Left lung (tissue), 4 donors: ENCODE measurements at regions not wholly inside any gene's neighbourhood (a gene's known extent, or its start where the extent isn't known, plus 50 kb on each side); places are given as distances from the start of the nearest gene placed in this dataset.
"Not testable (repeated sequence)": the region's sequence is repeated elsewhere in the genome, so short reads cannot be mapped to it uniquely, and the experiment has no call there.

Experiments
- ATAC-seq: fragments of 200-7000 bp; cut with Tn5 transposase; one replicate; pipeline ENCODE4 v1.9.1; 2020; ENCODE audit warnings: moderate library complexity
- DNase-seq, 4 donors: peaks; one replicate each; pipeline ENCODE4 v3.0.0-alpha.2; 2013 to 2020
- H3K27ac ChIP-seq, 2 donors: fragments of 200-600 bp; sonication (generic) in 1 of 2; one replicate each; pipeline versions ENCODE4 v1.5.0 to v1.8.0; 2020 to 2021
- H3K27me3 ChIP-seq, 2 donors: fragments of 200-600 bp; sonication (generic) in 1 of 2; one replicate each; pipeline versions ENCODE4 v1.5.0 to v1.8.0; 2020 to 2021
- H3K36me3 ChIP-seq, 2 donors: fragments of 200-600 bp; sonication (generic) in 1 of 2; one replicate each; pipeline versions ENCODE4 v1.5.0 to v1.8.0; 2020 to 2021
- H3K4me1 ChIP-seq, 2 donors: fragments of 200-600 bp; one replicate each; pipeline ENCODE4 v1.8.0; 2021
- H3K4me3 ChIP-seq, 2 donors: fragments of 200-600 bp; sonication (generic) in 1 of 2; one replicate each; pipeline versions ENCODE4 v1.5.0 to v1.8.0; 2020 to 2021; ENCODE audit warnings: mild to moderate bottlenecking in 1 of 2
- H3K9me3 ChIP-seq, 2 donors: fragments of 200-600 bp; sonication (generic) in 1 of 2; one replicate each; pipeline versions ENCODE4 v1.5.0 to v1.8.0; 2020 to 2021
- intact Hi-C, 2 donors: fragments of 100-400 bp; cut with DNase I; formaldehyde crosslinking; loops; one replicate each; pipeline versions ENCODE4 v1.11.2 to v1.14.2; 2022
- TF ChIP-seq, protein P1 (sequence below), 2 donors: fragments of 200-600 bp; sonication (generic) in 1 of 2; IDR thresholded peaks; one replicate each; pipeline versions ENCODE4 v1.5.0 to v1.8.0; 2021; ENCODE audit warnings: antibody characterized with exemption in 2 of 2
- donor health status: DM: no; HTN: yes; CAD: no.
- donor health status: DM: no; HTN: no; CAD: no.

DNA sequence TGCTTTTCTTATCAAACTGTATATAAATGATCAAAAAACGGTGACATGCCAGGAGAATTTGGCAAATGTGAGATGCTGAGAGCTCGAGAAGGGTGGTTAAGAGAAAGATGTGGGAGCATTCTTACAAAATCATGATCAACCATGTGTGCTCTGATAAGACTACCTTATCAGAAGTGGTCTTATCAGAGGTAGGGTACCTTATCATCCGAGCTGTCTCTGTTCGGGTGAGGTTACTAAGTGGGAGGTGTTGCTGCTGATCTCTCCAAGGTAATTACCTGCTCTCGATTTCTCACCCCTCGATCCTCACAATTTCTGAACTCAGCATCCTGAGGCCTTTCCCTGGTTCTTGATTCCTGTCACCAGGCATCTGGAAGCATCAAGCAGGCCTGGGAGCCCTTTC is 813.0 kb upstream of the ID2 start:
- Histone ChIP-seq H3K4me1 (peaks cover 0 to 18% of the 10 kb centered on the region in 2 donors), H3K9me3 (no peaks in the 10 kb centered on the region), H3K27me3 (no peaks in the 10 kb centered on the region), H3K4me3 (no peak overlapping the region), H3K36me3 (no peaks in the 10 kb centered on the region), H3K27ac (no peak overlapping the region)
- DNase-seq, result no peak
- ATAC-seq, result no peak
- intact Hi-C loops, result no loop called here
- TF ChIP-seq, protein P1, sequence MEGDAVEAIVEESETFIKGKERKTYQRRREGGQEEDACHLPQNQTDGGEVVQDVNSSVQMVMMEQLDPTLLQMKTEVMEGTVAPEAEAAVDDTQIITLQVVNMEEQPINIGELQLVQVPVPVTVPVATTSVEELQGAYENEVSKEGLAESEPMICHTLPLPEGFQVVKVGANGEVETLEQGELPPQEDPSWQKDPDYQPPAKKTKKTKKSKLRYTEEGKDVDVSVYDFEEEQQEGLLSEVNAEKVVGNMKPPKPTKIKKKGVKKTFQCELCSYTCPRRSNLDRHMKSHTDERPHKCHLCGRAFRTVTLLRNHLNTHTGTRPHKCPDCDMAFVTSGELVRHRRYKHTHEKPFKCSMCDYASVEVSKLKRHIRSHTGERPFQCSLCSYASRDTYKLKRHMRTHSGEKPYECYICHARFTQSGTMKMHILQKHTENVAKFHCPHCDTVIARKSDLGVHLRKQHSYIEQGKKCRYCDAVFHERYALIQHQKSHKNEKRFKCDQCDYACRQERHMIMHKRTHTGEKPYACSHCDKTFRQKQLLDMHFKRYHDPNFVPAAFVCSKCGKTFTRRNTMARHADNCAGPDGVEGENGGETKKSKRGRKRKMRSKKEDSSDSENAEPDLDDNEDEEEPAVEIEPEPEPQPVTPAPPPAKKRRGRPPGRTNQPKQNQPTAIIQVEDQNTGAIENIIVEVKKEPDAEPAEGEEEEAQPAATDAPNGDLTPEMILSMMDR (IDR thresholded peaks at IDR 0.05), result no peak

DNA sequence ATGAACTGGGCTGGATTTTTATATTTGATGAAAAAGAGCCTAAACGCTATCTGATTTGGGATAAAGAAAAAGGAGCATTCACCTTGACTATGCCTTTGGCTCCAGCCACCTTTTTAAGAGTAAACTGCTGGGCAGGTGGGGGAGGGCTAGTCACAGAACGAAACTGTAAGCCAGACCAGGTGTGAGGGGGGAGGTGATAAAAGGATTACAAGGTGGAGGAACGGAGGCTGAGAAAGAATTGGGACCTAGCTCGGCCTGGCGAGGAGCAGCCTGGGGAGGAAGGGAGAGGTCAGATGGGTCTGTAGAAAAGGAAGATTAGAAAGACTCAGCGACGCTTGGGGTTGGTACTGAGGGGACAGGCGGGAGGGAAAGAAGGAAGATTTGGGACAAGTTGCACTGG is 805.4 kb upstream of the ID2 start:
- H3K36me3 ChIP-seq, H3K27me3 ChIP-seq, H3K4me3 ChIP-seq, intact Hi-C loops, ATAC-seq, H3K4me1 ChIP-seq, H3K9me3 ChIP-seq, H3K27ac ChIP-seq, DNase-seq: not testable (repeated sequence)

DNA sequence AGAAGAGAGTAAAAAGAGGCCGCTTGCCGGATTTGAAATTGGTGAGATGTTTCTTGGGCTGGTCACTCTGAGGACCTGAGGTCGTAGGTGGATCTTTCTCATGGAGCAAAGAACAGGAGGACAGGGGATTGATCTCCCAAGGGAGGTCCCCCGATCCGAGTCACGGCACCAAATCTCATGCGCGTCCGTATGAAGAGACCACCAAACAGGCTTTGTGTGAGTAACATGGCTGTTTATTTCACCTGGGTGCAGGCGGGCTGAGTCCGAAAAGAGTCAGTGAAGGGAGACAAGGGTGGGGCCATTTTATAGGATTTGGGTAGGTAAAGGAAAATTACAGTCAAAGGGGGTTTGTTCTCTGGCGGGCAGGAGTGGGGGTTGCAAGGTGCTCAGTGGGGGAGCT is 803.6 kb upstream of the ID2 start:
- H3K27me3 ChIP-seq, H3K9me3 ChIP-seq, H3K4me3 ChIP-seq, DNase-seq, ATAC-seq, intact Hi-C loops, H3K36me3 ChIP-seq, H3K4me1 ChIP-seq, H3K27ac ChIP-seq: not testable (repeated sequence)

DNA sequence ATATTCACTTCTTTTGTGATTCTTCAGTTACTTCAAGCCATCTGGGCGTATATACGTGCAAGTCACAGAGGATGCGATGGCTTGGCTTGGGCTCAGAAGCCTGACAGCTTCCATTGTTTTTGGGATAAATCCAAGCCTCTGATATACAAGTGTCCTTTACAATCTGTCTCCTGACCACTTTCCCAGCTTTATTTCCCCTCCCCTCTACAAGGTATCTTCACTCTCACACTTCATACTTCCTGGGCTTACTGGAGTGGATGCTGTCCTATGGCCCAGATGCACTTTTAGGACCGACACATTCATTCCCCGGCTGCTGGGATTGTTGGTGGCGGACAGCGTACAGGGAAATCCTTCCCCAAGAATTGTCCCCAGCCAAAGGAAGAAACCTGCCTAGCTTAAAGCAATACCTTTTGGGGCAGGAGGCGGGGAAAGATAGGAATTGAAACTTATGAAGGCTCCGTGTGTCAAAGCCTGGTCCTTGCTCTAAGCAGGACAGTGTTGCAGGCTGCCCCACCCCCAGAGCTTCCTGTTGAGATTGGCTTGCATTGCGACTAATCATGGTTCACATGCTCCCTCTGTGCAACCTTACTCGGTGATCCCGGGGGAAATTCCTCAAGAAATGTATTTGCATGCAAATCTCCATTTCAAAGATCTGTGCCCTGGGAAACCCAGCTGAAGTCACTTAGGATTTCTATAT is 802.9 kb upstream of the ID2 start:
- Histone ChIP-seq H3K4me3 (no peak overlapping the region), H3K36me3 (no peaks in the 10 kb centered on the region), H3K9me3 (no peaks in the 10 kb centered on the region), H3K27me3 (no peaks in the 10 kb centered on the region), H3K27ac (no peak overlapping the region), H3K4me1 (no peaks in the 10 kb centered on the region)
- ATAC-seq, result no peak
- DNase-seq, result peak in 1 of 4 donors; percentile 44
- intact Hi-C loops, result no loop called here
- TF ChIP-seq, protein P1 (IDR thresholded peaks at IDR 0.05), result no peak

DNA sequence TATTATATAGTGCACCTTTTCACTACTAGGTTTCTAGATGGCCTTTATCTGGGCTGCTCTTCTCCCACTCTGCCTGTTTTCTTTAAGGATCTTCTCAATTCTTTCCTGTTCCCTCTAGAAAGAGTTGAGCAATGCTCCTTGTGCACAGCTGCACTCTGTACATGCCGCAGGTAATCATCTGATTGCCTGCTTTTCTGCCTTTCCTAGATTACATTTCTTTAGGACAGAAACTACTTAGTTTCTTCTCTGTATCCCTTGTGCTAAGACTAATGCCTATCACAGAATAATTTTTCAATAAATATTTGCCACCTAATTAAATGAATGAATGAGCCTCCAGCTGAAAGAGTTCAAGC is 802.4 kb upstream of the ID2 start:
- Histone ChIP-seq H3K4me1 (no peaks in the 10 kb centered on the region), H3K36me3 (no peaks in the 10 kb centered on the region), H3K9me3 (no peaks in the 10 kb centered on the region), H3K27me3 (no peaks in the 10 kb centered on the region), H3K27ac (no peak overlapping the region), H3K4me3 (no peak overlapping the region)
- ATAC-seq (no peak), DNase-seq (peak in 2 of 4 donors; percentile 69 to 82)
- intact Hi-C loops, result no loop called here
- TF ChIP-seq, protein P1 (IDR thresholded peaks at IDR 0.05), result no peak

DNA sequence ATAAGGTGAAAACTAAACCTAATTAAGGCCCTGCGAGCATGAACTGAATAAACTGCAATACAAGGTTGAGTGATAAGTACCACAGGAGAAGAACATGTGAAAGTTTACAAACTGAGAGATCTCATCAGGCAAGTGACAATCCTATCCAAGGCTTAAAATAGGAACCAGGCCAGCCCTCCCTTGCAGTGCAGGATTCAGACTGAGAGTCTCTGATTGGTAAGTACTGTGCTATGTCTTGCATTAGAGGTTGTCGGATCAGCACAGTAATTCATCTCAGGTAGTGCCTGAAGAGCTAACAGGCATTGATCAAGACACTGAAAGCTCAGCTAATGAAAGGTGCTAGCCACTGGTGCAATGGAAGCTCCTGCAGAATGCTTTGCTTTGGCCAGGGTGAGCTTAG is 801.7 kb upstream of the ID2 start:
- Histone ChIP-seq H3K4me1 (no peaks in the 10 kb centered on the region), H3K27me3 (no peaks in the 10 kb centered on the region), H3K4me3 (no peak overlapping the region), H3K36me3 (no peaks in the 10 kb centered on the region), H3K27ac (no peak overlapping the region), H3K9me3 (no peaks in the 10 kb centered on the region)
- intact Hi-C loops, result no loop called here
- ATAC-seq, result no peak
- no peak for DNase-seq
- TF ChIP-seq, protein P1 (IDR thresholded peaks at IDR 0.05), result no peak
